Body of pancreas (tissue), 4 donors: ENCODE measurements at regions not wholly inside any gene's neighbourhood (a gene's known extent, or its start where the extent isn't known, plus 50 kb on each side); places are given as distances from the start of the nearest gene placed in this dataset.

Experiments
- POLR2A ChIP-seq, 3 donors: fragments of 450-650 bp; IDR thresholded peaks; one replicate each; pipeline ENCODE4 v1.6.1; 2016; ENCODE audit warnings: antibody characterized with exemption in 3 of 3, mild to moderate bottlenecking in 2 of 3
- TF ChIP-seq, protein P1 (sequence below), 7 experiments: fragments of 450-650 bp in 4 of 7; fragments of 200-600 bp in 3 of 7; sonication (generic) in 3 of 7; IDR thresholded peaks; one replicate each; pipeline ENCODE4 v1.5.1; 2016 to 2019; ENCODE audit warnings: antibody characterized with exemption in 7 of 7

DNA sequence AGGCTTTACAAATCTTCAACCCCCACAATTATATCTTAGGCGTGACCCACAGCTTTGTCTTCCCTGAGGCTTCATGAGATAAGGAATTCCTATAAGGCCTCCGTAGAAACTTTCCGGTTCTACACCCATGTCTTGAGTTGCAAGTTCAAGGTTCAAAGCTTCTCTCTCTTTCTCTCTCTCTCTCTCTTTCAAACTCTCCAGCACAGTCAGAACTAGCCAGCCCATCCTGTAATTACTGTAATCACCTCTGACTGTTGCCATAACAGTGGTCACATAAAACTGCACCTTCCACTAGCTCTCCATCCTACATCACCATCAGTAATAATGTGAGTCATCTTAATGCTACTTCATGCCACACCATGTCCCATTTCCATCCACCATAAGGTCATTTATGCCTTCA is 90.0 kb upstream of the NFASC start:
- TF ChIP-seq POLR2A (IDR thresholded peaks at IDR 0.05) = no peak
- TF ChIP-seq, protein P1, sequence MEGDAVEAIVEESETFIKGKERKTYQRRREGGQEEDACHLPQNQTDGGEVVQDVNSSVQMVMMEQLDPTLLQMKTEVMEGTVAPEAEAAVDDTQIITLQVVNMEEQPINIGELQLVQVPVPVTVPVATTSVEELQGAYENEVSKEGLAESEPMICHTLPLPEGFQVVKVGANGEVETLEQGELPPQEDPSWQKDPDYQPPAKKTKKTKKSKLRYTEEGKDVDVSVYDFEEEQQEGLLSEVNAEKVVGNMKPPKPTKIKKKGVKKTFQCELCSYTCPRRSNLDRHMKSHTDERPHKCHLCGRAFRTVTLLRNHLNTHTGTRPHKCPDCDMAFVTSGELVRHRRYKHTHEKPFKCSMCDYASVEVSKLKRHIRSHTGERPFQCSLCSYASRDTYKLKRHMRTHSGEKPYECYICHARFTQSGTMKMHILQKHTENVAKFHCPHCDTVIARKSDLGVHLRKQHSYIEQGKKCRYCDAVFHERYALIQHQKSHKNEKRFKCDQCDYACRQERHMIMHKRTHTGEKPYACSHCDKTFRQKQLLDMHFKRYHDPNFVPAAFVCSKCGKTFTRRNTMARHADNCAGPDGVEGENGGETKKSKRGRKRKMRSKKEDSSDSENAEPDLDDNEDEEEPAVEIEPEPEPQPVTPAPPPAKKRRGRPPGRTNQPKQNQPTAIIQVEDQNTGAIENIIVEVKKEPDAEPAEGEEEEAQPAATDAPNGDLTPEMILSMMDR (IDR thresholded peaks at IDR 0.05) = no peak
